HepG2 (cell line): ENCODE measurements at regions not wholly inside any gene's neighbourhood (a gene's known extent, or its start where the extent isn't known, plus 50 kb on each side); places are given as distances from the start of the nearest gene placed in this dataset.

Experiments used
- ASH2L ChIP-seq: fragments of 300-600, 200-600 bp; sonication (generic); IDR thresholded peaks from 2 replicates; pipeline ENCODE4 v1.7.0; 2017; ENCODE audit warnings: low read depth, mild to moderate bottlenecking, moderate library complexity, mixed read lengths, low read length; ENCODE audit not compliant: insufficient read length
- CERS6 ChIP-seq: sonication (generic); formaldehyde crosslinking; IDR thresholded peaks from 2 replicates; pipeline ENCODE4 v1.5.0; 2020; ENCODE audit warnings: missing genetic modification reagents
- MAZ ChIP-seq, 2 experiments: sonication (generic) in 1 of 2; formaldehyde crosslinking in 1 of 2; IDR thresholded peaks; 2 replicates each; pipeline versions ENCODE4 v1.5.0 to v1.6.1; 2012 to 2020; ENCODE audit warnings: low read depth in 2 of 2, mild to moderate bottlenecking in 2 of 2, borderline replicate concordance in 1 of 2, improper control_type of control experiment in 1 of 2, low read length in 1 of 2, missing genetic modification reagents in 1 of 2, moderate library complexity in 1 of 2
- MTERF4 ChIP-seq: sonication (generic); formaldehyde crosslinking; IDR thresholded peaks from 2 replicates; pipeline ENCODE4 v1.8.0; 2023; ENCODE audit warnings: mild to moderate bottlenecking, missing genetic modification reagents
- MTF1 ChIP-seq: sonication (generic); formaldehyde crosslinking; IDR thresholded peaks from 2 replicates; pipeline ENCODE4 v1.5.0; 2020; ENCODE audit warnings: missing genetic modification reagents
- PAX8 ChIP-seq: sonication (generic); formaldehyde crosslinking; IDR thresholded peaks from 2 replicates; pipeline ENCODE4 v1.8.0; 2022; ENCODE audit warnings: mild to moderate bottlenecking, missing genetic modification reagents, borderline replicate concordance
- ZBTB40 ChIP-seq, 2 experiments: fragments of 450-650 bp in 1 of 2; sonication (generic) in 1 of 2; formaldehyde crosslinking in 1 of 2; IDR thresholded peaks; 2 replicates each; pipeline versions ENCODE4 v1.6.1 to v1.8.0; 2016 to 2022; ENCODE audit warnings: antibody characterized with exemption in 1 of 2, mild to moderate bottlenecking in 1 of 2, missing genetic modification reagents in 1 of 2
- ZFP91 ChIP-seq: sonication (generic); formaldehyde crosslinking; IDR thresholded peaks from 2 replicates; pipeline ENCODE4 v1.9.0; 2022; ENCODE audit warnings: missing genetic modification reagents, mild to moderate bottlenecking, borderline replicate concordance
- ZNF451 ChIP-seq: sonication (generic); formaldehyde crosslinking; IDR thresholded peaks from 2 replicates; pipeline ENCODE4 v1.5.0; 2020; ENCODE audit warnings: mild to moderate bottlenecking, missing genetic modification reagents
- ZNF460 ChIP-seq: sonication (generic); formaldehyde crosslinking; IDR thresholded peaks from 2 replicates; pipeline ENCODE4 v1.5.1; 2020; ENCODE audit warnings: missing genetic modification reagents, mild to moderate bottlenecking, borderline replicate concordance

GRCh38 chr12:127431177-127431576 is 835.8 kb upstream of the TMEM132C start (continued):
- TF ChIP-seq MTERF4 (CRISPR knock-in tag) = no peak
- TF ChIP-seq MAZ (IDR thresholded peaks at IDR 0.05; ENCODE audit: borderline replicate concordance, low read depth, low read length) = no peak
- TF ChIP-seq MAZ (CRISPR knock-in tag; IDR thresholded peaks at IDR 0.05; ENCODE audit: low read depth) = no peak
- no peak for TF ChIP-seq ZNF451 (CRISPR knock-in tag)
- no peak for TF ChIP-seq MTF1 (CRISPR knock-in tag)
- no peak for TF ChIP-seq ZBTB40 (IDR thresholded peaks at IDR 0.05)
- no peak for TF ChIP-seq ZBTB40 (CRISPR knock-in tag; IDR thresholded peaks at IDR 0.05)
- TF ChIP-seq CERS6 (CRISPR knock-in tag) = no peak
- no peak for TF ChIP-seq ASH2L
- no peak for TF ChIP-seq ZFP91 (CRISPR knock-in tag)
- TF ChIP-seq PAX8 (CRISPR knock-in tag) = no peak
- no peak for TF ChIP-seq ZNF460 (CRISPR knock-in tag)
